ENCODE measurements at regions not wholly inside any gene's neighbourhood (a gene's known extent, or its start where the extent isn't known, plus 50 kb on each side); places are given as distances from the start of the nearest gene placed in this dataset.

GRCh38 chr14:48546996-48547395 lies 871.6 kb upstream of the MDGA2 start:
- DNase-seq: no peak

- DNase-seq: no peak
Measured at GRCh38 chr14:48537600-48537999, 862.2 kb upstream of the MDGA2 start.

GRCh38 chr14:48536318-48536717 lies 860.9 kb upstream of the MDGA2 start:
- DNase-seq: no peak

GRCh38 chr14:48527832-48528231 lies 852.4 kb upstream of the MDGA2 start:
- no peak for DNase-seq

GRCh38 chr14:48526307-48526706 lies 850.9 kb upstream of the MDGA2 start:
- no peak for DNase-seq

GRCh38 chr14:48504921-48505320 lies 829.5 kb upstream of the MDGA2 start:
- no peak for DNase-seq

- DNase-seq: no peak
Measured at GRCh38 chr14:48490756-48491155, 815.4 kb upstream of the MDGA2 start.

- no peak for DNase-seq
Measured at GRCh38 chr14:48473944-48474343, 798.5 kb upstream of the MDGA2 start.

- DNase-seq: no peak
Measured at GRCh38 chr14:48456051-48456450, 780.6 kb upstream of the MDGA2 start.

GRCh38 chr14:48454887-48455286 lies 779.5 kb upstream of the MDGA2 start:
- DNase-seq: no peak

GRCh38 chr14:48452437-48452995 lies 777.1 kb upstream of the MDGA2 start:
- DNase-seq: no peak

GRCh38 chr14:48435221-48435620 lies 759.8 kb upstream of the MDGA2 start:
- DNase-seq: no peak

- DNase-seq: no peak
Measured at GRCh38 chr14:48430805-48431204, 755.4 kb upstream of the MDGA2 start.

GRCh38 chr14:48429512-48429911 lies 754.1 kb upstream of the MDGA2 start:
- DNase-seq: no peak

GRCh38 chr14:48417715-48418500 lies 742.5 kb upstream of the MDGA2 start:
- DNase-seq: no peak

GRCh38 chr14:48401321-48401720 lies 725.9 kb upstream of the MDGA2 start:
- no peak for DNase-seq

GRCh38 chr14:48398675-48399282 lies 723.4 kb upstream of the MDGA2 start:
- no peak for DNase-seq

GRCh38 chr14:48391661-48392060 lies 716.3 kb upstream of the MDGA2 start:
- DNase-seq: no peak

GRCh38 chr14:48390346-48390745 lies 714.9 kb upstream of the MDGA2 start:
- no peak for DNase-seq

GRCh38 chr14:48384821-48385220 lies 709.4 kb upstream of the MDGA2 start:
- DNase-seq: no peak

GRCh38 chr14:48382961-48383360 lies 707.6 kb upstream of the MDGA2 start:
- DNase-seq: no peak

- DNase-seq: no peak
Measured at GRCh38 chr14:48378541-48378940, 703.1 kb upstream of the MDGA2 start.

- no peak for DNase-seq
Measured at GRCh38 chr14:48373981-48374380, 698.6 kb upstream of the MDGA2 start.

- no peak for DNase-seq
Measured at GRCh38 chr14:48350971-48351370, 675.6 kb upstream of the MDGA2 start.

All from activated CD8-positive, alpha-beta memory T cell treated with anti-CD3 and anti-CD28 coated beads, Interleukin-2, amount 50 U/mL, for 48 hours (primary cell).